H9 (cell line): ENCODE measurements at regions not wholly inside any gene's neighbourhood (a gene's known extent, or its start where the extent isn't known, plus 50 kb on each side); places are given as distances from the start of the nearest gene placed in this dataset.

Experiments used
- DNase-seq: peaks from one replicate; pipeline ENCODE4 v3.0.0-alpha.2; 2017
- H2AFZ ChIP-seq: one replicate; pipeline ENCODE4 v1.6.1; 2013; ENCODE audit warnings: mild to moderate bottlenecking, low read length, control low read depth, moderate library complexity
- H2AK5ac ChIP-seq: 2 replicates; pipeline ENCODE4 v1.6.1; 2013; ENCODE audit warnings: low read length, control low read depth, mixed read lengths; ENCODE audit not compliant: insufficient read length
- H2BK120ac ChIP-seq: one replicate; pipeline ENCODE4 v1.6.1; 2013; ENCODE audit warnings: low read depth, mild to moderate bottlenecking, low read length, control low read depth, inconsistent platforms; ENCODE audit not compliant: poor library complexity, severe bottlenecking
- H2BK12ac ChIP-seq: 2 replicates; pipeline ENCODE4 v1.6.1; 2013; ENCODE audit warnings: low read length, control low read depth, mixed read lengths, low read depth; ENCODE audit not compliant: insufficient read length
- H2BK15ac ChIP-seq: 2 replicates; pipeline ENCODE4 v1.6.1; 2013; ENCODE audit warnings: low read depth, low read length, control low read depth
- H2BK20ac ChIP-seq: one replicate; pipeline ENCODE4 v1.6.1; 2013; ENCODE audit warnings: low read depth, mild to moderate bottlenecking, low read length, control low read depth, inconsistent platforms; ENCODE audit not compliant: poor library complexity, severe bottlenecking
- H2BK5ac ChIP-seq: 2 replicates; pipeline ENCODE4 v1.6.1; 2013; ENCODE audit warnings: low read length, control low read depth, mixed read lengths; ENCODE audit not compliant: insufficient read length
- H3K14ac ChIP-seq: 2 replicates; pipeline ENCODE4 v1.6.1; 2013; ENCODE audit warnings: low read length, control low read depth; ENCODE audit not compliant: insufficient read depth
- H3K18ac ChIP-seq: 2 replicates; pipeline ENCODE4 v1.6.1; 2013; ENCODE audit warnings: low read depth, mild to moderate bottlenecking, mixed read lengths, low read length, control low read depth; ENCODE audit not compliant: insufficient read length
- H3K23ac ChIP-seq: 2 replicates; pipeline ENCODE4 v1.6.1; 2013; ENCODE audit warnings: low read length, control low read depth, mixed read lengths, low read depth; ENCODE audit not compliant: insufficient read length
- H3K23me2 ChIP-seq: 2 replicates; pipeline ENCODE4 v1.6.1; 2013; ENCODE audit warnings: low read depth, mild to moderate bottlenecking, mixed read lengths, low read length, control low read depth; ENCODE audit not compliant: insufficient read length, poor library complexity, severe bottlenecking
- H3K27ac ChIP-seq: 2 replicates; pipeline ENCODE4 v1.5.1; 2013; ENCODE audit warnings: low read length, control low read depth, mixed read lengths, low read depth; ENCODE audit not compliant: insufficient read length
- H3K27me3 ChIP-seq: 2 replicates; pipeline ENCODE4 v1.6.1; 2013; ENCODE audit warnings: low read length, control low read depth, inconsistent platforms; ENCODE audit not compliant: insufficient read depth
- H3K4ac ChIP-seq: 2 replicates; pipeline ENCODE4 v1.6.1; 2013; ENCODE audit warnings: low read depth, mild to moderate bottlenecking, control low read depth, inconsistent platforms, low read length, moderate library complexity
- H3K4me1 ChIP-seq: 2 replicates; pipeline ENCODE4 v1.6.1; 2013; ENCODE audit warnings: low read length, control low read depth, inconsistent platforms; ENCODE audit not compliant: insufficient read depth
- H3K4me2 ChIP-seq: 2 replicates; pipeline ENCODE4 v1.6.1; 2013; ENCODE audit warnings: low read length, control low read depth, mixed read lengths; ENCODE audit not compliant: insufficient read length, insufficient read depth
- H3K56ac ChIP-seq: 2 replicates; pipeline ENCODE4 v1.6.1; 2013; ENCODE audit warnings: low read depth, mild to moderate bottlenecking, mixed read lengths, low read length, control low read depth; ENCODE audit not compliant: insufficient read length
- H3K79me1 ChIP-seq: 2 replicates; pipeline ENCODE4 v1.6.1; 2013; ENCODE audit warnings: low read depth, mild to moderate bottlenecking, moderate library complexity, low read length, control low read depth, inconsistent platforms; ENCODE audit not compliant: insufficient read depth, poor library complexity, severe bottlenecking
- H3K79me2 ChIP-seq: 2 replicates; pipeline ENCODE4 v1.6.1; 2013; ENCODE audit warnings: low read length, control low read depth, inconsistent platforms; ENCODE audit not compliant: insufficient read depth
- H3K9ac ChIP-seq: 2 replicates; pipeline ENCODE4 v1.6.1; 2013; ENCODE audit warnings: low read length, control low read depth, mixed read lengths; ENCODE audit not compliant: insufficient read length; ENCODE audit errors: extremely low read depth
- H3K9me3 ChIP-seq: one replicate; pipeline ENCODE4 v1.6.1; 2013; ENCODE audit warnings: low read depth, low read length, inconsistent platforms; ENCODE audit not compliant: control insufficient read depth
- H3T11ph ChIP-seq: one replicate; pipeline ENCODE4 v1.6.1; 2013; ENCODE audit warnings: mild to moderate bottlenecking, low read length, control low read depth, inconsistent platforms
- H4K20me1 ChIP-seq: one replicate; pipeline ENCODE4 v1.6.1; 2013; ENCODE audit not compliant: control insufficient read depth, insufficient read length, insufficient read depth
- H4K5ac ChIP-seq: 2 replicates; pipeline ENCODE4 v1.6.1; 2013; ENCODE audit warnings: low read depth, mild to moderate bottlenecking, mixed read lengths, low read length, control low read depth; ENCODE audit not compliant: insufficient read length
- H4K8ac ChIP-seq: replicated peaks from 2 replicates; pipeline ENCODE4 v1.6.1; 2013; ENCODE audit warnings: low read length, control low read depth, mixed read lengths, low read depth; ENCODE audit not compliant: insufficient read length
- H4K91ac ChIP-seq: 2 replicates; pipeline ENCODE4 v1.6.1; 2013; ENCODE audit warnings: low read depth, mild to moderate bottlenecking, moderate library complexity, mixed read lengths, low read length, control low read depth; ENCODE audit not compliant: insufficient read length
- H3K27ac Mint-ChIP-seq, 3 experiments: 2 replicates in 2 of 3; 3 replicates in 1 of 3; pipeline ENCODE4 v1.8.0; 2020 to 2021; ENCODE audit warnings: mixed read lengths in 3 of 3, mild to moderate bottlenecking in 1 of 3, moderate library complexity in 1 of 3
- H3K27me3 Mint-ChIP-seq: 2 replicates; pipeline ENCODE4 v1.8.0; 2021; ENCODE audit warnings: low read depth, mild to moderate bottlenecking, moderate library complexity, mixed read lengths
- H3K36me3 Mint-ChIP-seq, 3 experiments: 2 replicates in 2 of 3; 3 replicates in 1 of 3; pipeline ENCODE4 v1.8.0; 2020 to 2021; ENCODE audit warnings: low read depth in 3 of 3, mixed read lengths in 3 of 3; ENCODE audit not compliant: insufficient read depth in 1 of 3
- H3K4me1 Mint-ChIP-seq, 2 experiments: 2 replicates each; pipeline ENCODE4 v1.8.0; 2020; ENCODE audit warnings: mixed read lengths in 2 of 2
- H3K4me3 Mint-ChIP-seq, 2 experiments: 2 replicates in 1 of 2; 3 replicates in 1 of 2; pipeline ENCODE4 v1.8.0; 2020 to 2021; ENCODE audit warnings: mild to moderate bottlenecking in 2 of 2, mixed read lengths in 2 of 2, moderate library complexity in 1 of 2
- H3K9me3 Mint-ChIP-seq, 2 experiments: 2 replicates in 1 of 2; 3 replicates in 1 of 2; pipeline ENCODE4 v1.8.0; 2020; ENCODE audit warnings: mild to moderate bottlenecking in 2 of 2, mixed read lengths in 2 of 2, moderate library complexity in 1 of 2
- TF ChIP-seq, protein P1 (sequence below): fragments of 200-600 bp; sonication (generic); conservative IDR thresholded peaks from 3 replicates; pipeline ENCODE4 v1.8.0; 2021; ENCODE audit warnings: antibody characterized with exemption, mild to moderate bottlenecking

DNA sequence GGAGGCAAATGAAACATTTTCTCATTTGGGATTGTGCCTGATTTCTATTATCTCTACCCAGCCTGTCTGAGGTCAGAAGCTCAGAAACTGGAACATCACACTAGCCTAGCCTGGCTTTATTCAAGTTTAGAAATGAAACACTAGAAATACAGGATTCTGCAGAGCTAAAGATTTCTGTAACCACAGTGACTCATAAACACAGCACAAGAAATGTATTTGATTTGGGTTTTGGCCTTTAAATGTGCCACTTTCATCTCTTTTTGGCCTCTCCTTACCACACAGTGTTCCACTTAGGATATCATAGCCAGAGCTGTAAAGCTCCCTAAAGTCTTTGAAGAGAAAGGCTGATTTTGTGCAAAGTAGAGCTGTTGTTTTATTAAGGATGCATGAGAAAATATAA is 307.5 kb downstream of the EMP1 start:
- Histone ChIP-seq H3K23me2 (no peaks in the 10 kb centered on the region), H3K18ac (no peak overlapping the region), H3K14ac (no peak overlapping the region), H2AK5ac (no peak overlapping the region), H3K9me3 (no peaks in the 10 kb centered on the region), H3K79me2 (no peaks in the 10 kb centered on the region), H4K91ac (no peak overlapping the region), H3K4ac (no peak overlapping the region), H3K4me1 (0 out of 2 replicates have a peak, but pooled peaks cover 3% of the 10 kb centered on the region), H3K27ac (no peak overlapping the region), H2BK20ac (no peak overlapping the region), H3K4me2 (no peak overlapping the region), H2BK120ac (no peak overlapping the region), H3T11ph (no peak overlapping the region), H2BK5ac (no peak overlapping the region), H3K79me1 (no peaks in the 10 kb centered on the region), H2BK15ac (no peak overlapping the region), H2BK12ac (no peak overlapping the region), H3K23ac (no peak overlapping the region), H3K56ac (no peak overlapping the region), H4K5ac (no peak overlapping the region), H2AFZ (no peak overlapping the region), H4K8ac (no peak overlapping the region), H3K9ac (no peak overlapping the region), H4K20me1 (no peaks in the 10 kb centered on the region), H3K27me3 (no peaks in the 10 kb centered on the region)
- Mint-ChIP-seq H3K27ac (no peak overlapping the region), H3K36me3 (no peaks in the 10 kb centered on the region), H3K4me1 (peaks cover 2 to 4% of the 10 kb centered on the region in 2 experiments; a peak in 2 of 4 replicates), H3K9me3 (no peaks in the 10 kb centered on the region), H3K4me3 (no peak overlapping the region), H3K27me3 (no peaks in the 10 kb centered on the region)
- TF ChIP-seq, protein P1, sequence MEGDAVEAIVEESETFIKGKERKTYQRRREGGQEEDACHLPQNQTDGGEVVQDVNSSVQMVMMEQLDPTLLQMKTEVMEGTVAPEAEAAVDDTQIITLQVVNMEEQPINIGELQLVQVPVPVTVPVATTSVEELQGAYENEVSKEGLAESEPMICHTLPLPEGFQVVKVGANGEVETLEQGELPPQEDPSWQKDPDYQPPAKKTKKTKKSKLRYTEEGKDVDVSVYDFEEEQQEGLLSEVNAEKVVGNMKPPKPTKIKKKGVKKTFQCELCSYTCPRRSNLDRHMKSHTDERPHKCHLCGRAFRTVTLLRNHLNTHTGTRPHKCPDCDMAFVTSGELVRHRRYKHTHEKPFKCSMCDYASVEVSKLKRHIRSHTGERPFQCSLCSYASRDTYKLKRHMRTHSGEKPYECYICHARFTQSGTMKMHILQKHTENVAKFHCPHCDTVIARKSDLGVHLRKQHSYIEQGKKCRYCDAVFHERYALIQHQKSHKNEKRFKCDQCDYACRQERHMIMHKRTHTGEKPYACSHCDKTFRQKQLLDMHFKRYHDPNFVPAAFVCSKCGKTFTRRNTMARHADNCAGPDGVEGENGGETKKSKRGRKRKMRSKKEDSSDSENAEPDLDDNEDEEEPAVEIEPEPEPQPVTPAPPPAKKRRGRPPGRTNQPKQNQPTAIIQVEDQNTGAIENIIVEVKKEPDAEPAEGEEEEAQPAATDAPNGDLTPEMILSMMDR: no peak
- DNase-seq: no peak
